B cell (primary cell): ENCODE measurements at regions not wholly inside any gene's neighbourhood (a gene's known extent, or its start where the extent isn't known, plus 50 kb on each side); places are given as distances from the start of the nearest gene placed in this dataset.

ENCODE experiments used
- ATAC-seq: fragments of 200-7000 bp; cut with Tn5 transposase; one replicate; pipeline ENCODE4 v1.10.0; 2021; ENCODE audit warnings: low read depth, mild to moderate bottlenecking, moderate number of reproducible peaks, moderate library complexity
- CTCF ChIA-PET: fragments of 350-600 bp; sonication (Branson Sonifier 250); formaldehyde crosslinking; loops from one replicate; lab custom pipeline; 2021; ENCODE audit warnings: antibody characterized with exemption, inconsistent platforms; lab: Charles Lee
- POLR2A ChIA-PET: fragments of 350-600 bp; sonication (Branson Sonifier 250); formaldehyde crosslinking; loops from one replicate; lab custom pipeline; 2021; ENCODE audit warnings: antibody characterized with exemption; lab: Charles Lee
- DNase-seq: peaks from one replicate; pipeline ENCODE4 v3.0.0; 2013
- H2AFZ ChIP-seq: 2 replicates; pipeline ENCODE4 v1.6.1; 2012; ENCODE audit warnings: mild to moderate bottlenecking, low read depth, low read length; ENCODE audit not compliant: insufficient read depth, poor library complexity, severe bottlenecking
- H3K27ac ChIP-seq, 2 donors: 1 replicate in 1 of 2; 2 replicates in 1 of 2; pipeline ENCODE4 v1.5.1; 2012 to 2013; ENCODE audit warnings: low read length in 2 of 2, mild to moderate bottlenecking in 2 of 2, moderate library complexity in 1 of 2
- H3K27me3 ChIP-seq, 4 experiments: fragments of 200-600 bp in 1 of 4; sonication (generic) in 1 of 4; replicated peaks in 1 of 4; 1 replicate in 2 of 4; 2 replicates in 2 of 4; pipeline versions ENCODE4 v1.6.1 to v1.7.0; 2013 to 2016; ENCODE audit warnings: low read length in 3 of 4, mild to moderate bottlenecking in 2 of 4, mixed read lengths in 1 of 4, moderate library complexity in 1 of 4; ENCODE audit not compliant: insufficient read depth in 4 of 4, control insufficient read depth in 3 of 4; ENCODE audit errors: control extremely low read depth in 1 of 4
- H3K36me3 ChIP-seq, 2 experiments: replicated peaks in 1 of 2; 1 replicate in 1 of 2; 2 replicates in 1 of 2; pipeline versions ENCODE4 v1.6.1 to v1.7.1; 2013; ENCODE audit warnings: low read length in 1 of 2; ENCODE audit not compliant: insufficient read depth in 2 of 2, control insufficient read depth in 1 of 2; ENCODE audit errors: control extremely low read depth in 1 of 2, extremely low read depth in 1 of 2
- H3K4me1 ChIP-seq, 2 donors: fragments of 200-600 bp in 1 of 2; sonication (generic) in 1 of 2; 1 replicate in 1 of 2; 2 replicates in 1 of 2; pipeline versions ENCODE4 v1.5.1 to v1.6.1; 2013 to 2017; ENCODE audit warnings: low read length in 2 of 2; ENCODE audit not compliant: control insufficient read depth in 2 of 2, insufficient read depth in 2 of 2
- H3K4me2 ChIP-seq: replicated peaks from 2 replicates; pipeline ENCODE3; 2012; ENCODE audit warnings: mild to moderate bottlenecking, low read depth, low read length; ENCODE audit not compliant: poor library complexity, severe bottlenecking
- H3K4me3 ChIP-seq, 5 experiments: fragments of 200-600 bp in 1 of 5; sonication (generic) in 1 of 5; 1 replicate in 3 of 5; 2 replicates in 2 of 5; pipeline versions ENCODE4 v1.5.1 to v1.7.0; 2011 to 2016; ENCODE audit warnings: low read length in 4 of 5, mild to moderate bottlenecking in 4 of 5, low read depth in 2 of 5, control low read depth in 1 of 5, moderate library complexity in 1 of 5; ENCODE audit not compliant: insufficient read depth in 1 of 5; ENCODE audit errors: control extremely low read depth in 1 of 5, extremely low read depth in 1 of 5
- H3K79me2 ChIP-seq: fragments of 200-600 bp; sonication (generic); one replicate; pipeline ENCODE4 v1.6.0; 2016; ENCODE audit warnings: low read length; ENCODE audit not compliant: control insufficient read depth, insufficient read depth
- H3K9ac ChIP-seq: fragments of 200-600 bp; sonication (generic); 2 replicates; pipeline ENCODE4 v1.6.1; 2017; ENCODE audit warnings: mild to moderate bottlenecking, low read length, moderate library complexity
- H3K9me3 ChIP-seq, 3 donors: one replicate each; pipeline versions ENCODE4 v1.6.1 to v1.7.1; 2013; ENCODE audit warnings: low read length in 2 of 3; ENCODE audit not compliant: control insufficient read depth in 2 of 3, insufficient read depth in 1 of 3; ENCODE audit errors: control extremely low read depth in 1 of 3
- H4K20me1 ChIP-seq: 2 replicates; pipeline ENCODE4 v1.6.0; 2012; ENCODE audit warnings: mild to moderate bottlenecking, low read length; ENCODE audit not compliant: insufficient read depth, control insufficient read depth, poor library complexity, severe bottlenecking
- H3K27ac Mint-ChIP-seq: one replicate; pipeline ENCODE4 v1.8.0; 2021; ENCODE audit warnings: mixed read lengths
- H3K27me3 Mint-ChIP-seq: one replicate; pipeline ENCODE4 v1.8.0; 2021; ENCODE audit warnings: mixed read lengths
- H3K4me1 Mint-ChIP-seq: one replicate; pipeline ENCODE4 v1.8.0; 2021; ENCODE audit warnings: mixed read lengths
- H3K4me3 Mint-ChIP-seq: one replicate; pipeline ENCODE4 v1.8.0; 2021; ENCODE audit warnings: mixed read lengths
- H3K9me3 Mint-ChIP-seq: one replicate; pipeline ENCODE4 v1.8.0; 2022; ENCODE audit warnings: mixed read lengths; ENCODE audit not compliant: insufficient read depth
- EZH2 ChIP-seq: IDR thresholded peaks from 2 replicates; pipeline ENCODE4 v1.6.1; 2012; ENCODE audit warnings: borderline replicate concordance, low read depth, mild to moderate bottlenecking, moderate library complexity, low read length; ENCODE audit not compliant: insufficient read depth, poor library complexity, severe bottlenecking
- WGBS: methylation state at CpG from one replicate; pipeline ENCODE4 v1.1.5; 2013; ENCODE audit warnings: missing lambda C conversion rate; ENCODE audit not compliant: insufficient coverage; 5-methylcytosine and 5-hydroxymethylcytosine counted together
- intact Hi-C: fragments of 100-400 bp; cut with micrococcal nuclease; formaldehyde crosslinking; loops from one replicate; pipeline ENCODE4 v1.10.0; 2022
- TF ChIP-seq, protein P1 (sequence below): fragments of 200-600 bp; IDR thresholded peaks from one replicate; pipeline ENCODE4 v1.8.0; 2022; ENCODE audit warnings: antibody characterized with exemption, mild to moderate bottlenecking

DNA sequence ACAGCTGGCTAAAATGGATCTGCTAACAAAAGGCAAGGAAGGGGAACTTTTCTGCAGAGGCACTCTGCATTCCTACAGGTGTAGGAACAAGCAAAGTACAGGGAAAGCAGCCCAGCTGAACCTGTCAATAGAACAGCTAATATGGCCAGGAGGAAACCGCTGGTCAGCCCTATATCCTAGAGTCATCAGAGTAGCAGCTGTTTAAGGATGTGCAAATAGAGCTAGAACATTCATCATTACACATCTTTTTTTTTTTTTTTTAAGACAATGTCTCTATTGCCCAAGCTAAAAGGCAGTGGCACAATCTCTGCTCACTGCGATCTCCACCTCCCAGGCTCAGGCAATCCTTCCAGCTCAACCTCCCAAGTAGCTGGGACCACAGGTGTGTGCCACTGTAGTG, 163.0 kb downstream of the BTC start:
- H3K9me3 Mint-ChIP-seq: no peaks in the 10 kb centered on the region
- H3K4me1 Mint-ChIP-seq: no peaks in the 10 kb centered on the region
- WGBS: no CpG with 5 or more reads among the region's 2 CpGs
- DNase-seq: no peak
- H3K27me3 Mint-ChIP-seq: peaks cover 25% of the 10 kb centered on the region
- Histone ChIP-seq H3K27ac (no peak overlapping the region), H4K20me1 (no peaks in the 10 kb centered on the region), H3K9ac (no peak overlapping the region), H3K9me3 (no peaks in the 10 kb centered on the region), H3K79me2 (no peaks in the 10 kb centered on the region), H3K36me3 (no peaks in the 10 kb centered on the region), H3K4me1 (no peaks in the 10 kb centered on the region), H3K27me3 (peaks cover 0 to 5% (median 2%) of the 10 kb centered on the region in 4 experiments), H3K4me3 (no peak overlapping the region), H2AFZ (no peak overlapping the region), H3K4me2 (no peak overlapping the region)
- ChIA-PET POLR2A (no interaction called here), CTCF (no interaction called here)
- no peak overlapping the region for H3K4me3 Mint-ChIP-seq
- no peak for ATAC-seq
- H3K27ac Mint-ChIP-seq: no peak overlapping the region
- intact Hi-C loops: no loop called here
- TF ChIP-seq, protein P1, sequence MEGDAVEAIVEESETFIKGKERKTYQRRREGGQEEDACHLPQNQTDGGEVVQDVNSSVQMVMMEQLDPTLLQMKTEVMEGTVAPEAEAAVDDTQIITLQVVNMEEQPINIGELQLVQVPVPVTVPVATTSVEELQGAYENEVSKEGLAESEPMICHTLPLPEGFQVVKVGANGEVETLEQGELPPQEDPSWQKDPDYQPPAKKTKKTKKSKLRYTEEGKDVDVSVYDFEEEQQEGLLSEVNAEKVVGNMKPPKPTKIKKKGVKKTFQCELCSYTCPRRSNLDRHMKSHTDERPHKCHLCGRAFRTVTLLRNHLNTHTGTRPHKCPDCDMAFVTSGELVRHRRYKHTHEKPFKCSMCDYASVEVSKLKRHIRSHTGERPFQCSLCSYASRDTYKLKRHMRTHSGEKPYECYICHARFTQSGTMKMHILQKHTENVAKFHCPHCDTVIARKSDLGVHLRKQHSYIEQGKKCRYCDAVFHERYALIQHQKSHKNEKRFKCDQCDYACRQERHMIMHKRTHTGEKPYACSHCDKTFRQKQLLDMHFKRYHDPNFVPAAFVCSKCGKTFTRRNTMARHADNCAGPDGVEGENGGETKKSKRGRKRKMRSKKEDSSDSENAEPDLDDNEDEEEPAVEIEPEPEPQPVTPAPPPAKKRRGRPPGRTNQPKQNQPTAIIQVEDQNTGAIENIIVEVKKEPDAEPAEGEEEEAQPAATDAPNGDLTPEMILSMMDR: no peak
- TF ChIP-seq EZH2: no peak

DNA sequence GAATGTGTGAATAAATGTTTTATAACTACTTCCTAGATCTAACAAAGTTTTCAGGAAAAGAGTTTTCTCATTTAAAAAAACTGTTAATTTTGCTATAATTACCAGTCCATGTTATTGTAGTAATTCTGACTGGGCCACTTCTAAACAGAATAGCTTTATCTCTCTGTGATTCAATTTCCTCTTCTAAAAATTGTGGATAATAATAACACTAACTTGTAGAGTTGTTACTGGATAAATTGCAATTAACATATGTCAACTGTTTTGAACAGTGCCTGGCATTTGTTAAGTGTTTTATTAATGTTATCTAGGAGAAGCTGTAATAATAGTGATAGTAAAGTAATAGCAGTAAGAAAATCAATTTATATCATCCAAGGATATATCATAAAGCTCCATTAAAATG, 162.3 kb downstream of the BTC start:
- ChIA-PET POLR2A (no interaction called here), CTCF (no interaction called here)
- no peaks in the 10 kb centered on the region for H3K4me1 Mint-ChIP-seq
- Histone ChIP-seq H3K9ac (no peak overlapping the region), H3K4me2 (no peak overlapping the region), H3K36me3 (no peaks in the 10 kb centered on the region), H3K79me2 (no peaks in the 10 kb centered on the region), H2AFZ (no peak overlapping the region), H4K20me1 (no peaks in the 10 kb centered on the region), H3K4me1 (no peaks in the 10 kb centered on the region), H3K4me3 (no peak overlapping the region), H3K27ac (no peak overlapping the region), H3K27me3 (peaks cover 0 to 5% (median 2%) of the 10 kb centered on the region in 4 experiments), H3K9me3 (no peaks in the 10 kb centered on the region)
- ATAC-seq (no peak), DNase-seq (no peak)
- H3K27me3 Mint-ChIP-seq: peaks cover 30% of the 10 kb centered on the region
- no peaks in the 10 kb centered on the region for H3K9me3 Mint-ChIP-seq
- intact Hi-C loops: no loop called here
- H3K4me3 Mint-ChIP-seq: no peak overlapping the region
- H3K27ac Mint-ChIP-seq: no peak overlapping the region
- no peak for TF ChIP-seq EZH2
- TF ChIP-seq, protein P1: no peak
